GM23248 (cell line): ENCODE measurements at regions not wholly inside any gene's neighbourhood (a gene's known extent, or its start where the extent isn't known, plus 50 kb on each side); places are given as distances from the start of the nearest gene placed in this dataset.
A peak's percentile ranks its signal among the peaks of the same experiment; 100 is the strongest.

Source experiments
- DNase-seq: peaks from one replicate; pipeline ENCODE4 v3.0.0-alpha.2; 2015
- H2AFZ ChIP-seq: fragments of 200-600 bp; sonication (generic); 2 replicates; pipeline ENCODE4 v1.6.1; 2016; ENCODE audit warnings: antibody characterized with exemption
- H3F3A ChIP-seq: fragments of 200-600 bp; sonication (generic); 2 replicates; pipeline ENCODE4 v1.6.1; 2016; ENCODE audit warnings: mild to moderate bottlenecking, antibody characterized with exemption, mixed run types; ENCODE audit not compliant: insufficient read depth
- H3K27ac ChIP-seq: fragments of 200-600 bp; sonication (generic); 2 replicates; pipeline ENCODE4 v1.5.1; 2016; ENCODE audit warnings: mild to moderate bottlenecking
- H3K27me3 ChIP-seq: fragments of 200-600 bp; sonication (generic); replicated peaks from 2 replicates; pipeline ENCODE4 v1.6.1; 2016; ENCODE audit warnings: mild to moderate bottlenecking; ENCODE audit not compliant: insufficient read depth
- H3K36me3 ChIP-seq: fragments of 200-600 bp; sonication (generic); 2 replicates; pipeline ENCODE4 v1.6.1; 2016; ENCODE audit warnings: low read depth, mild to moderate bottlenecking
- H3K4me1 ChIP-seq: fragments of 200-600 bp; sonication (generic); 2 replicates; pipeline ENCODE4 v1.6.1; 2016; ENCODE audit warnings: mild to moderate bottlenecking; ENCODE audit not compliant: insufficient read depth
- H3K4me2 ChIP-seq: fragments of 200-600 bp; sonication (generic); one replicate; pipeline ENCODE4 v1.6.1; 2016; ENCODE audit warnings: mild to moderate bottlenecking; ENCODE audit not compliant: unreplicated experiment
- H3K4me3 ChIP-seq: fragments of 200-600 bp; sonication (generic); 2 replicates; pipeline ENCODE4 v1.5.1; 2016; ENCODE audit warnings: mild to moderate bottlenecking
- H3K79me2 ChIP-seq: fragments of 200-600 bp; sonication (generic); 2 replicates; pipeline ENCODE4 v1.6.1; 2016; ENCODE audit warnings: mild to moderate bottlenecking; ENCODE audit not compliant: insufficient read depth
- H3K9ac ChIP-seq: fragments of 200-600 bp; sonication (generic); 2 replicates; pipeline ENCODE4 v1.6.1; 2016; ENCODE audit warnings: mild to moderate bottlenecking
- H3K9me2 ChIP-seq: fragments of 200-600 bp; sonication (generic); 2 replicates; pipeline ENCODE4 v1.6.1; 2016; ENCODE audit warnings: mixed run types, mild to moderate bottlenecking, moderate library complexity; ENCODE audit not compliant: insufficient read depth
- H3K9me3 ChIP-seq: fragments of 200-600 bp; sonication (generic); one replicate; pipeline ENCODE4 v1.6.1; 2017; ENCODE audit warnings: low read depth
- H4K20me1 ChIP-seq: fragments of 200-600 bp; sonication (generic); 2 replicates; pipeline ENCODE4 v1.6.0; 2016; ENCODE audit not compliant: insufficient read depth
- EZH2 ChIP-seq: fragments of 200-600 bp; sonication (generic); IDR thresholded peaks from 2 replicates; pipeline ENCODE4 v1.6.1; 2018; ENCODE audit warnings: antibody characterized with exemption, mild to moderate bottlenecking; ENCODE audit not compliant: insufficient read depth, poor library complexity, severe bottlenecking
- EZH2phosphoT487 ChIP-seq: fragments of 200-600 bp; sonication (generic); IDR thresholded peaks from 2 replicates; pipeline ENCODE4 v1.6.1; 2018; ENCODE audit warnings: antibody characterized with exemption, moderate library complexity, mild to moderate bottlenecking, low read depth; ENCODE audit not compliant: insufficient read depth
- WGBS, 2 experiments: methylation state at CpG; one replicate each; pipeline ENCODE4 v1.1.6; 2015 to 2017; ENCODE audit warnings: low lambda C conversion rate in 2 of 2, low coverage in 1 of 2; ENCODE audit errors: missing lambda C conversion rate in 2 of 2; 5-methylcytosine and 5-hydroxymethylcytosine counted together
- in situ Hi-C: fragments of 300-500 bp; cut with MboI; formaldehyde crosslinking; loops from 2 replicates; pipeline ENCODE4 v1.15.0; 2020

DNA sequence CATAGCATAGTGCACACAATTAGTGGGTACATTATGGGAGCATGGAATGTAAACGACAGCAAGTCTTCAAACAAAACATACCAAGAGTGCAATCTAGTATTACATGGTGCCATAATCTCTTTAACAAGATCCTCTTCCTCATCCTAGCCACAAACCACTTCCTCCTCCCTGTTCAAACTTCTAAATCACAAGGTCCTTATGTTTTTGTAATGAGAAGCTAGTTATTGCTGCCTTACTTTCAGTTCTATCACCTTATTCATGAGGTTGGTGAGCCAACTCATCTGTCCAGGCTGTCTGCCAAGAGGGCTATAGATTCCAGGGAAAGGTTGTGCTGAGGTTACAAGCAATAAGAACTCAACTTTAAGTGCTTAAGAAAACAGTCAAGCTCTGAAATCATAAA is 195.4 kb upstream of the ARHGAP20 start:
- Histone ChIP-seq H3K4me2 (peak overlapping the region; percentile 64), H3K27me3 (no peaks in the 10 kb centered on the region), H3K79me2 (no peaks in the 10 kb centered on the region), H3F3A (peaks cover 23% of the 10 kb centered on the region), H3K4me3 (no peak overlapping the region), H3K4me1 (peaks cover 22% of the 10 kb centered on the region), H3K9me2 (no peaks in the 10 kb centered on the region), H2AFZ (no peak overlapping the region), H3K9ac (peak overlapping the region; percentile 52; the same call in 1 of the 2 replicates), H3K27ac (peak overlapping the region; percentile 77), H4K20me1 (no peaks in the 10 kb centered on the region), H3K36me3 (no peaks in the 10 kb centered on the region), H3K9me3 (no peaks in the 10 kb centered on the region)
- in situ Hi-C loops, result no loop called here
- TF ChIP-seq EZH2 (no peak), EZH2phosphoT487 (peak; percentile 81; the same call in 1 of the 2 replicates)
- peak; percentile 93 for DNase-seq
- WGBS, 2 experiments, result 11 to 15% methylated on average over 1 of the region's 1 CpG

DNA sequence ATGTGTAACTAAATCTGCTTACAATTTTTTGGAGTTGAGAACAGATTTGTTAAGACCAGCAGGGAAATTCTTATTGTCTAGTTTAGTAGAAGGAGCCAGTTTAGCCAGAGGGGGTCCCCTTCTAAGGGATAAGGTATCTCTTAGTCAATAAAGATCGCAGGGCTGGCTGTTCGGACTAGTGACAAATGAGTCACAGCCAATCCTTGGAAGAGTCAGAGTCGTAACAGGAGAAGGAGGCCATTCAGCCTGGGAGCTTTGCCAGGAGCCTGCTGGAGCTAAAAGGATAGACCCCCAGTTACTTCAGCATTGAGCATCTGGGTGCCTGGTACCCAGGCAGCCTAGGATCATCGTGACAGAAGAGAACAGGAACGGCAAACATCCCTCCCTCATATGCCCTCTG is 191.6 kb upstream of the ARHGAP20 start:
- Histone ChIP-seq H3K9me2 (no peaks in the 10 kb centered on the region), H3K79me2 (no peaks in the 10 kb centered on the region), H3K9me3 (no peaks in the 10 kb centered on the region), H4K20me1 (no peaks in the 10 kb centered on the region), H3K9ac (no peak overlapping the region), H3K4me3 (no peak overlapping the region), H3K27me3 (no peaks in the 10 kb centered on the region), H3K4me1 (peaks cover 17% of the 10 kb centered on the region), H3K27ac (no peak overlapping the region), H3F3A (peaks cover 17% of the 10 kb centered on the region), H3K4me2 (no peak overlapping the region), H2AFZ (no peak overlapping the region), H3K36me3 (no peaks in the 10 kb centered on the region)
- 78 to 90% methylated on average over 5 of the region's 5 CpGs for WGBS, 2 experiments
- DNase-seq, result peak; percentile 30
- TF ChIP-seq EZH2 (no peak), EZH2phosphoT487 (no peak)
- in situ Hi-C loops, result no loop called here

DNA sequence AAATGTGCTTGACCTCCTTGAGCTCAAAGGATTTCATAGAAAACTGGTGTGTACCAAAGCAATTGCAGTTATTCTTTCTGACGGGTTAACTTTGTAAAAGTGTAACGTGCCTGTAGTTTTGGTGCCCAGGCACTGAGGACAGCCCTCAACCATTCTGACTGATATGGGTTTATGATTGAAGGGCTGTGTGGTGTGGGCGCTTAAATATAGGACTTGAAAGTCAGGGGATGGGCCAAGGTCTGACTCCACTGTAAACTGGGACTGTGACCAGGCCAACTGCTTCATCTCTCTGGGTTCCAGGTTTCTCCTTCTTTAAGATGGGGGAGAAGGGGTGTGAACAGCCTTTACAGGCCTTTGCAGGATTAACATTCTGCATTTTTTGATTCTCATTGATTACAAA is 191.1 kb upstream of the ARHGAP20 start:
- H3K36me3 ChIP-seq, result no peaks in the 10 kb centered on the region
- in situ Hi-C loops, result no loop called here
- DNase-seq, result no peak
- no peak overlapping the region for H2AFZ ChIP-seq
- H3K4me1 ChIP-seq, result peaks cover 15% of the 10 kb centered on the region
- H3K9me2 ChIP-seq, result no peaks in the 10 kb centered on the region
- H3K27ac ChIP-seq, result no peak overlapping the region
- WGBS, 2 experiments, result 95 to 99% methylated on average over 3 of the region's 3 CpGs
- H3F3A ChIP-seq, result peaks cover 15% of the 10 kb centered on the region
- TF ChIP-seq EZH2phosphoT487 (no peak), EZH2 (no peak)
- H3K4me2 ChIP-seq, result no peak overlapping the region
- no peaks in the 10 kb centered on the region for H4K20me1 ChIP-seq
- H3K4me3 ChIP-seq, result no peak overlapping the region
- no peaks in the 10 kb centered on the region for H3K9me3 ChIP-seq
- no peak overlapping the region for H3K9ac ChIP-seq
- no peaks in the 10 kb centered on the region for H3K27me3 ChIP-seq
- no peaks in the 10 kb centered on the region for H3K79me2 ChIP-seq

DNA sequence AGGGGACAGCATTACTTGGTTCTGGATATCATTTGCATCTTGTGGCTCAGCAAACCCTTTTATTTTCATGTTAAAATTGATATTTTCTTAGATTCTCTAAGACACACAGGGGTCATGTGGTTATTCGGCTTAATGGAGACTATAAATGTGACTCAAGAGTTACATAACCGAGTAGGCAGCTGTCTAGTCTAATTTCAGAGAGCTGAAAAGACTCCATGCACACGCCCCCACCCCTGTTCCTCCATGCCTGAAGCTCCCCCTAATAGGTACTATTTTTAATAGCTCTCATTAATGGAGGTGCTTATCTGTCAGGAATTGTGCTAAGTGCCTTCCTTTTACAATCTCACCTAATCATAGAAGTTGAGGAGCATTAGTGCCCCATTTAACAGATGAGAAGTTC is 189.2 kb upstream of the ARHGAP20 start:
- in situ Hi-C loops, result no loop called here
- Histone ChIP-seq H3K4me1 (peaks cover 12% of the 10 kb centered on the region), H3K9me2 (no peaks in the 10 kb centered on the region), H3K4me3 (no peak overlapping the region), H3K36me3 (no peaks in the 10 kb centered on the region), H3K79me2 (no peaks in the 10 kb centered on the region), H3K9ac (no peak overlapping the region), H2AFZ (no peak overlapping the region), H3F3A (no peaks in the 10 kb centered on the region), H3K27me3 (no peaks in the 10 kb centered on the region), H3K4me2 (no peak overlapping the region), H4K20me1 (no peaks in the 10 kb centered on the region), H3K27ac (no peak overlapping the region), H3K9me3 (no peaks in the 10 kb centered on the region)
- TF ChIP-seq EZH2, result no peak
- no peak for TF ChIP-seq EZH2phosphoT487
- 54 to 57% methylated on average over 3 of the region's 3 CpGs for WGBS, 2 experiments
- DNase-seq, result no peak

DNA sequence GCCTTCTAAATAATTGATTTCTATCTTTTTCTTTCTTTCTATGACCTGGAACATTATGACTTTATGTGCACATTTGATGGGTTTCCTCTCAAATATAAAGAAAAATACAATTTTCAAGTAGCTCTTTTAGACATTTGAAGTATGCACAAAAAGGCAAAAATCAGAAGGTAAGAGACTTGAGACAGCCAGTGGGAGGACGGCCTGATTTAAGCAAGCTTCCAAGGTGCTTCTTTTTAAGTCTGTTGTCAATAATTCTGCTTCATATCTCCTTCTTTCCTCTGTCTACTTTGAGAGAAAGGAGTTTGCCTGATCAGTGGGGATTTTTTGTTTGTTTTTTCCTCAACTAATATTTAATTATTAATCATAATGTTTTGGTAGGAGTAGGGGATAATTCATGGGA is 188.2 kb upstream of the ARHGAP20 start:
- Histone ChIP-seq H4K20me1 (no peaks in the 10 kb centered on the region), H3K79me2 (no peaks in the 10 kb centered on the region), H3K9ac (no peak overlapping the region), H3K4me1 (peaks cover 20% of the 10 kb centered on the region), H3K9me3 (no peaks in the 10 kb centered on the region), H2AFZ (no peak overlapping the region), H3K4me3 (no peak overlapping the region), H3K27ac (no peak overlapping the region), H3F3A (0 out of 2 replicates have a peak, but pooled peaks cover 3% of the 10 kb centered on the region), H3K27me3 (no peaks in the 10 kb centered on the region), H3K36me3 (no peaks in the 10 kb centered on the region), H3K9me2 (no peaks in the 10 kb centered on the region), H3K4me2 (no peak overlapping the region)
- DNase-seq, result no peak
- 98 to 100% methylated on average over 1 of the region's 1 CpG for WGBS, 2 experiments
- in situ Hi-C loops, result no loop called here
- TF ChIP-seq EZH2phosphoT487 (no peak), EZH2 (no peak)
